ENCODE measurements at regions not wholly inside any gene's neighbourhood (a gene's known extent, or its start where the extent isn't known, plus 50 kb on each side); places are given as distances from the start of the nearest gene placed in this dataset.
"Not testable (repeated sequence)": the region's sequence is repeated elsewhere in the genome, so short reads cannot be mapped to it uniquely, and the experiment has no call there.

DNA sequence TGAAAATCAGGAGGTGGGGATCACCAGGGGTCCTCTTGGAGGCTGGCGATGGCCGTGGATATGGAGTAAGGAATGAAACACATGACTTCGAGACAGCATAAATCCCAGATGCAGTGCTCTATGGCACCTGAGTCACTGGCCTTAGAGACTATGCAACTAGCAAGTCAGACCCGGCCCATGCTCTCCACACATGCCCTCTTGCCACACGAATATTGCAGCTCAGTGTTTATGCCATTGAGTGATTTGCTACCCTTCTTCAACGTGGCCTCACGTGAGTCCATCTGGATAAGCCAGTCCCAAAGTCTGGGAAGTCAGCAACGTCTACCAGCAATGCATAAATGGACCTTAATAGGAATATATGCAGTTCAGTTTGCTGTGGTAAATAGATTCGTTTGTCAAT, 466.3 kb downstream of the CD83 start:
- no peak for DNase-seq

DNA sequence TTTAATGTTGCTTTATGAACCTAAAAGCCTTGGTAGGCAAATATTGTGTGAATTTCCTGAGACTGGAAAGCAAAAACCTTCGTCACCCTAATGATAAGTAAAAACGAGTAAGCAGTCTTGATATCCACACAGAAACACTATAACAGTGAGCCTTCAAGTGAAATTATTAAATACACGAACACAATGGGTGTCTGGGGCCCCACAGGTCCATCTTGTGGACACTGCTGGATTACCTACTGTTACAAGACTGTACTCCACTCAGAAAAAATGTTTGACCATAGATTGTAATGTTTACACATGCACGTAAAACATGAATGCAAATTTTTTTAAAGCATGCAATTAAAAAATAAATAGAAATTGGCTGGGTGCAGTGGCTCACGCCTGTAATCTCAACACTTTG, 466.9 kb downstream of the CD83 start:
- no peak for DNase-seq

DNA sequence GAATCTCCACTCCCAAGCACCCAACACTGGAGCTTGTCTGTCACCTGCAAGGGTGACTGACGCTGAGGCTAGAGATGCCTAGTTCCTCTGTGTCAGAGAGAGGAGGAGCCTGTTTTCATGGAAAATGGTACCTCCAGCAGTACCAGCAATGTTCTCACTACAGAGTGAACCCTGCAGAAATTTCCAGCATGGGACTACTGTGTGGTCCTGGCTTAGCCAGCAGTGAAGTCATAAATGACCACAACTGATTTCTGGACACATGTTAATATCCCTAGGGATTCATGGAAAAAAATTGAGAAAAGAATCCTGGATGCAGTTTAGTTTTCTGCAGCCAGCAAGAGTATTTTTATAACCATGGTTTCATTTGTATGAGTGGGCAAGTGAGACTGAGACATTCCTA, 468.1 kb downstream of the CD83 start:
- DNase-seq = no peak

DNA sequence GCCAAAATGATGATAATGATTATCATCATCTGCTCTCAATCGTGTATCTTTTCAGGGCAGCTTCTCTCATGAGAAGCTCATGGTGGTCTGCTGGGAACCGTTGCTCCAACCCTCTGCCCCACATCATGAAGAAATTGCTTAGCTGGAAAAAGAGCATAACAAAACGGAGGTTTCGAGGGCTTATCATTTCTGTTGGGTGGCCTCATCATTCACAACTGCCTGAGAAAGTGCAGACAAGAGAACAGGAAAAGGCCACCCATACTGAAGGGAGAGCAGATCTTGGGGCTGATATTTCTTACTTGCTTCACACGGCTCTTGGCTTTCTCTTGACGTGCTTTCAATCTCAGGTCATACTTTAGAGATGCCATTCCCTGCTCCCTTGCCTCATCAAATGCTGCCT, 471.6 kb downstream of the CD83 start:
- DNase-seq = no peak

DNA sequence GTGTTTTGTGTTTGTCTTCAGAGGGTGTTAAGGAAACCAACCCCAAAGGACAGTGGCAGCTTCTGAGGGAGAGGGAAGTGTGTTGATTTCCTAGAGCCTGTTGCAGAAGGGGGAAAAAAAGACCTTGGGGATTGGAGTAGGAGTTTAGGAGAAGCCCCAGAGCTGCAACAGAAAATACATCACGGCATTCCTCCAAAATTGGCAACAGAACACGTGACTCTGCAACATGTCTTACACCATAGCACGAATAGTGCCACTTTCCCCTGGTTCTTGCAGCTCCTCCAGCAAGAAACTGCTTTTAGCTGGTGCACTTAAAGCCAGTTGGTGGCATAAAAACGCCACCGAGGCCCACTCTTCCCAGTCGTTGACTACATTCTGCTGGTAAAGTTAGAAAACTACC, 473.0 kb downstream of the CD83 start:
- DNase-seq = no peak

DNA sequence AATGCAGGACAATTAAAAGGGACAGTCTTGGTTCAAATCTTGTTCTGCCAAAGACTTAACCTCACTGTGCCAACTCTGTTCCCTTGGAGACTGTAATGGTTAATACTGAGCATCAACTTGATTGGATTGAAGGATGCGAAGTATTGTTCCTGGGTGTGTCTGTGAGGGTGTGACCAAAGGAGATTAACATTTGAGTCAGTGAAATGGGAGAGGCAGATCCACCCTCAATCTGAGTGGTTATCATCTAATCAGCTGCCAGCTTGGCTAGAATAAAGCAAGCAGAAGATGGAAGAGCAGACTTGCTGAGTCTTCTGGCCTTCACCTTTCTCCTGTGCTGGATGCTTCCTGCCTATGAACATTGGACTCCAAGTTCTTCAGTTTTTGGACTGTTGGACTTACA, 474.4 kb downstream of the CD83 start:
- no peak for DNase-seq

DNA sequence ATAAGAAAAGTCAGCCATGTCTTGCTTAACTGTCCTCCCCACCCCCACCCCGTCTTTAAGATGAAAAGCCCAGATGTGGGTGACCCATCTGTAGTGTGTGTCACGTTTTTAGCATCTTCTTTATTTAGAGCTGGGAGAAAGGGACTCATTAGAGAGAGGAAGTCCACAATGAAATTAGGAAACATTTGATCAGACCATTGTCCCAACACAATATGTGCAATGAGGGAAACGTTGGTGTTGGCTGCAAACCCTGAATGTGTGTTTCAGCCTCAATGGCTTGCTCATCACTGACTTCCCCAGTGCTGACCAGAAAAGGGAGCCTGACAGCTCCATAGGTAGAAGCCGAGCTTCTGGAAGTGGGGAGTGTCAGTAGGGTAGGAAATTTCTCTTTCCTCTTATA, 475.7 kb downstream of the CD83 start:
- no peak for DNase-seq

DNA sequence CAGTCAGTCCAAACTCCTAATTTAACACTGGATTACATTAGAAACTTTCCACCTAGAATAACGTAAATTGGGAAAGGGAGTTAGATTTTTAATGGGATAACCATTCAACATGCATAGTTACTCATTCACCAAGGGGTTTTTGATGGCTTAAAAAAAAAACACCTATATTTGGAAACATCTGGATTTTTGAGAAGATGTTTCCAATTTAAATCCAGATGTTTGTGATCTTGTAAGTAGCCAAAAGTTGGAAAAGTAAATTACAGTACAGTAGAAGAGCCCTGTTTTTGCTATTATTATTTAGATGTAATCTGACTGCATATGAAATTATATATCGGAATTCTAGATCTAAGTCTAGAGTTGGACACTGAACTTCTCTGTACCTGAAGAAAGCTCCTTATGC, 478.2 kb downstream of the CD83 start:
- no peak for DNase-seq

DNA sequence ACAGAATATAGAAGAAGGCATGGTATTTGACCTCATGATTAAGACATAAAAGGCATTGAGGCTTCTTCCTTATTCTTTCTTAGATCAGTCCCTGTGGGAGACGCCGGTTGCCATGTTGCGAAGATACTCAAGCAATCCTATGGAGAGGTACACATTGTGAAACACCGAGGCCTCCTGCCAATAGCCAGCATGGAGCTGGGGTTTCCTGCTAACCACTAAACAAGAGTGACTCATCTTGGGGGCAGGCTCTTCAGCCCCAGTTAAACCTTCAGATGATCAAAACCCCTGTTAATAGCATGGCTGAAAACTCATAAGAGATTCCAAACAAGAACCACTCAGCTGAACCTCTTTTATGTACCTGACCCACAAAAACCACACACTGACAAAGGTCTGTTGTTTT, 478.8 kb downstream of the CD83 start:
- peak; percentile 62 for DNase-seq

DNA sequence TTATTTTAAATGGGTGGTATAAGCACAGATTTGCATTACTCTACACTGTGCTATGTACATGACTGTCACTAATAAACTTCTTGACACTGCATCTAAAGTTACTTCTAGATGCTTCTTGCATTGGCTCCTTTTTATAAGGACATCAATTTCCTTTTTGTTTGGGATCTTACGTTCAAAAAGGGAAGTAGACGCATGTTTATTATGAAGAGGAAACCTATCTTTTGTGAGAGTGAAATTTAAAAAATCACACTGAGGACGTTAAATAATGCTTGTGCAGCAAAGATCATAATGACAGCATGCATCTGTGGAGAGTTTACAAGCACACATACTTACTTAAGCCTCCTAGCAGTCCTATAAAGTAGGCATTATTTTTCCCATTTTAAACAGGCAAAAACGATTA, 479.5 kb downstream of the CD83 start:
- DNase-seq = no peak

DNA sequence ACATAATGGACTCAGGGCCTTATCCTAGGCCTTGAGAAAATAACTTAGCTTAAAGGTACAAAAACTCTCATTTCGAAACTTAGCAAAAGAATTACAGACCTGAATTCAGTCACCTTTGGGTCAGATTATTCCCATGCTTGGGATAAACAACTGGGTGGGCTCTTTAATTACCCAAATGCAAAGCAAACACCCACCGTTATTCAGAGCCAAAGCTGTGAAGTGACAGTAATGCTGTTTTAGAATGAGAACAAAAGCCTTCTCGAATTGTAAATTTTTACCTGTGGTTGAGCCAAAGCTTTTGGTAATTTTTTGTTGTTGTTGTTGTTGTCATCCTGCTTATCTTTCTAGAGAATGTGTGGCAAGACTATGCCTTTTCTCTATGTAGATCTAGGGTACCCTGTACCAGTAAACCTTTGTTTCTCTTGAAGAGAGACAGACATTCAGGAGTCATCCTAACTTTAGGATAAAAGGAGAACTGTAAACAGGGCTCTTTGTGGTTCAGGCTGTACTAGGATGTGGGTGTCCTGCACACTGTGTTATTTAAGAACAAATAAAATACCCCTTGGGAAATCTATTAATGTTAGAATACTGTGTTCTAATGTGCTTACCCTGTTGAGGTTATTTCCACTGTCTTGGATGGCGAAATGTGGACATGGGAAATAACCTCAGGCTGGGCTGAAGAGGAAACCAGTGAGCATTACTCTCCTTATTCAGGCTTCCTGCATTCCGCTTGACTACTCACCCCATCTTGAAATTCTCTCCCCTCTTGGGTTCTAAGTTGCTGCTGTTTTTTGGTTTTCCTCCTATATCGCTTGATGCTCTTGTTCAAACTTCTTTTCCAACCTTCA, 480.7 kb downstream of the CD83 start:
- DNase-seq = no peak

DNA sequence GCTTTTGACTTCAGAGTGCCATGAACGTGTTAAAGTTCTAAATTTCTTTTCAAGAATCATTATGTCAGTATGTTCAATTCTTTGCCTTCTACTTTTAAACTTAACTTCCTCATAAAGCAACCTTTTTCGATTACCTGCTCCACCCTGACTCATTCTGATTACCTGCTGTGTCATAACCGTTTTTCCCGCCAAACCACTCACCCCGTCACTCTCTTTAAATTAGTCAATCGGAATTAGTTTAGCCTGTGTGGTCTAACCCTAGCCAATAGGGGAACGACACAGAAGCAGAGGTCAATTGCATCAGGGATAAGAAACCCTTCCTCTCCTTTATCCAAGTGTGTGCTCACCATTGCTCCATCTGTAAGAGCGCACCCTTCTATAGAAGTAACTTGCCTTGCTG, 482.7 kb downstream of the CD83 start:
- not testable (repeated sequence) for DNase-seq

DNA sequence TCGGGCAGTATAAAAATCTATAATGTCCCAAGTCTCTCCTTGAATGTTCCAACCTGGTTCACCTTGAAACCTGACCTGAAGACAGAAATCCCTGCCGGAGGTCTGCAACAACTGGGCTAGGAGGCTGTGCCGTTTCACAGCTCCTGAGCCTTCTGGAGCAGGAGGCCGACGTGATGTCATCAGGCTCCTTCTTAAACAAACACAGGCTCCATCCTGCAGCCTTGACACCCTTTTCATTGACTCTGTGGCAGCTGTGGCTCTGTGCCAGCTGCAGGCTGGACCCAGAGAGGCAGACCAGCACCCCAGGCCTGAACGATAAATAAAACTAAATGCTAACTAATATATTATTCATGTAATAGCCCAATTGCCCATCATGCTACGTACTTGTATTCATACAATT, 483.9 kb downstream of the CD83 start:
- no peak for DNase-seq

DNA sequence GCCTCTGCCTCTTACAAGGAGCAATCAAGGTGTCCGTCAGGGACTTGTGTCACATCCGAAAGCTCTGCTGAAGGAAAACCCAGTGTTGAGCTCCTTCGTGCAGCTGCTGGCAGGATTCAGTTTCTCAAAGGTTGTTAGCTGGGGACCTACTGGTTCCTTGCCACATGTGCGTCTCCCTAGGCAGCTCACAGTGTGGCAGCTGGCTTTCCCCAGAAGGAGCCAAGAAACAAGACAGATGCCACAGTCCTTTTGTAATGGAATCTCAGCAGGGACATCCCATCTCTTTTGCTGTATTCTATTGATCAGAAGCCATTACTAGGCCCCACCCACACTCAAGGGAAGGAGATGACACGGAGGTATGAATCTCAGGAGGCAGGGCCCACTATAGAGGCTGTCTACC, 488.8 kb downstream of the CD83 start:
- no peak for DNase-seq

DNA sequence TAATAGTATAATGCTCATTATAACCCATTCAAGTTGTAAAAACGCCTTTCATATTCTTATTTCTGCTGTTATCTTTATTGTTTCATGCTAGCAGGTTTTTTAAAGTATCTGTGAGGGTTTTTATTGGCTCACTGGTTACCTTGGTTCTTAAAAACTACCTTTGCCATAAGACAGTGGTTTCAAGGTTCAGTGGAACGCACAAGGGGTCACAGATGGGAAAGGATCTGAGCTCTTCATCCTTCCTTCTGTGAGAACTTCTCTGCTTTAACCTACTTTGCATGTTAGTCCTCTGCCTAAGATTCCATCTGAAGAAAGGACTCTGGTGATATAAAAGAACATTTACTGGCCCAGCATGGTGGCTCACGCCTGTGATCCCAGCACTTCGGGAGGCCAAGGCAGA, 492.6 kb downstream of the CD83 start:
- no peak for DNase-seq

DNA sequence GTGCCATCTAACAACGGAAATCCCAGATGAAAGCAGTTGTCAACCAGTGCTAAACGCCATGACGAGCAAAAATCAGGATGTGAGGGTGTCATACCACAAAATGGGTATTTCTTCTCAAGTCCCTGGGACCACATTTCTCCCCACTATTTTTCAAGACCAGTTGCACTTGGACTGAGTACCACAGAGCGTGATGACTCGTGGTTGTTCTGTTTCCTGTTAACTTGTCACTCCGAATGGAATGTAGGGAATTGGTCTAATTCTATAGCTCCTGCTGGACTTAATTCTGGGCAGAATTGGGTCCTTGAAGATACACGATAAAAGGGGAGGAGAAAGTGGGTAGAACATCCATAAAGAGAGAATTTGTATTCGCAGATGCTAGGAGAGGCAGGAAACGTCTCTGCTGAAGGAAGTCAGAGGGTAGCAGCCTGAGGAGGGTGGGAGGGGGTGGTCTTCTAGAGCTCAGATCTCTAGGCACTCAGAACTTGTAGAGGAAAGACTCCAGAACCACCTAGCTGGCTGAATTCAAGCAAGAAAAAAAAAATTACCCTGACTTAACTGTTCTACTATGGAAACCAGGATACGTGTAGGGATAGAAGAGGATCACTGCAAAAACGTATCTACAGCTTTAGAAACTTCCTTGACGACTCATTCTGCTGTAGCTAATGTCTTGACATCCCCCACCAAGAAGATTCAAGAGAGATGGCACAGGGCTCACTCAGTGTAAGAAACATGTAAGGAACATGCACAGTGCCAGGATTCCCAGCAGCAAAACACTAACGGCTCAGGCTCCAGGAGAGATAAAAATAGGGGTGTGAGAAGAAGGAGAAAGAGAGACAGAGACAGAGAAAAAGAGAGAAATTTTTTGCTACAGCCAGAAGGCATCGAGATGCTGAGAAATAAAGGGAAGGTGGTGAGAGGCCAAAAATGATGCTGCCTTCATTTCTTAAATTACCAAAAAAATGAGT, 494.7 kb downstream of the CD83 start:
- DNase-seq = no peak

DNA sequence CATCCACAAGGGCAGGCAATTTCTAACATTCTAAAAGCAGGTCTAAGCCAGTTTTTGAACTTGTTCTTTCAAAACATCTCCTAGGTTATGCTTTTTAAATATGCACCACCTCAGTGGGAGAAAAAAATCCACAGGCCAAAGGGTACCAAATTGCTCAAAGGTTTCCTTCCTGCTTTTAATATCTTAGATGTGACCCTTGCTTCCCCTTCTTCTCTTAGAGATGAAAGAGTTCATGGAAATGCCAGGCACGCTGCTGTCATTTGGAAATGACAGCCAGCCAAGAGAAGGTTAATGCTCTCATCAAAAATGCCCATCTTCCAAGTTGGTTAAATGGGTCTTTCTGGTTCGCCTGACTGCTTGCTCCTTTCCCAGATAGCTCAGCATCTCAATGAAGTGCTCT, 497.1 kb downstream of the CD83 start:
- no peak for DNase-seq

DNA sequence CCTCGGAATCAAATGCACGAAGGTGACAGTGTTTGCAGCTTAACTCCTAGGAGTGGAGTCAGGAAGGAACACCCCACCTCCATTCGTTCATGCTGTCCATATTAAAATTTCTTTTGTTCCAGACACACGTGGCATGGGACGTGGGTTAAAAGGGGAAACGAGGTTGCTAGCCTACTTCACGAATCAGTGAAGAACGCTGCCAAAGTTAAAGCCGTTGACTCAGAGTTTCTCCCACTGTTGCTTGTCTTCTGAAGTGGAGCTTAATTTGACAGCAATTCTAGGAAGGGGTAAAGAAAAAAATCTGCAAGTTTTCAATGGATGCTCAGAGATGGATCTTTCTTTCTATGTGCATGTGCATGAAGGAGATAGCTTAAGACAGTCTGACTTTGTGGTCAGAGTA, 499.1 kb downstream of the CD83 start:
- no peak for DNase-seq

DNA sequence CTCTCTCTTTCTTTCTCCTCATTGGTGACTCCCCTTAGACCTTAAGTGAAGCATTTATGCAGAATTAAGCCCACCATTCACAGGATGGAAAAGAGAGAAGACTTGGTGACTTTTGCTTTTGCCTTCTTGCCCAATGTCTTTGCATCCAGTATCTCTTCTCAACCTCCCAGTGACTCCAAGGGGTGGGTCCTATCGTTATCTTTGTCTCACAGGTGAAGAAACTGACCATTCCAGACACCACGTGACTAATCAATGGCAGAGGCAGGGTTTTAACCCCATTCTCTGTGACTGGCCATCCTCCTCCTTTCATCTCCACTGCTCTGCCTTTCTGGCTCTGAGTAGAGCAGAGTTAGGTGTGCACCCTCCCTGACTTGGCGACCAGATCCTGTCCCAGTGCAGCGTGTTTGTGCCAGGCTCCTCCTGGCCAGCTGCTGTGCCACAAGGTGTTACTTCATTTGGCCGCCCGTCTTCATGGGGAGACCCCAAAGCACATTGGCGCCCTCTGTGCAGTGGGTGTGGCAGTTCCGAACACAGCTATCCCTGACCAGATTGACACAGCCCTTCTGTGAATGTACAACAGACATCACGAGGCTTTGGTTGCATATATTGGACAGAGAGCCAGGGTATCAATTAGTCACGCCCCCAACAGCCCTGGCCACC, 501.3 kb downstream of the CD83 start:
- DNase-seq = no peak

DNA sequence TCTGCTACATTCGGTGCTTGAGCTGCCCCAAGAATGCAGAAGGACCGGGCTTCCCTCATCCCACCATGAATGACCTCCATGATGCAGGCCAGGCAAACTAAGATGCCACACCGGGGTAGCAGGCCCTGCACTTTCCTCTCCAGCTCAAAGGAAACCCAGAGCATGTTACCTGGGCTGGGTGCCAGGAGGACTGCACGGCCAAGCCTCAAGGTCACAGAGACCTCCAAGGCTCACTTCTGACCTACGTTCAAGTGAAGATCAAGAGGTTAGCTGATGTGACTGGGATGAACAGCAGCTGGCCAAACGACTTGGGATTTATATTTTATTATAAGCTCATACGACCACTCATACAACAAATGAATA, 501.8 kb downstream of the CD83 start:
- DNase-seq = no peak

DNA sequence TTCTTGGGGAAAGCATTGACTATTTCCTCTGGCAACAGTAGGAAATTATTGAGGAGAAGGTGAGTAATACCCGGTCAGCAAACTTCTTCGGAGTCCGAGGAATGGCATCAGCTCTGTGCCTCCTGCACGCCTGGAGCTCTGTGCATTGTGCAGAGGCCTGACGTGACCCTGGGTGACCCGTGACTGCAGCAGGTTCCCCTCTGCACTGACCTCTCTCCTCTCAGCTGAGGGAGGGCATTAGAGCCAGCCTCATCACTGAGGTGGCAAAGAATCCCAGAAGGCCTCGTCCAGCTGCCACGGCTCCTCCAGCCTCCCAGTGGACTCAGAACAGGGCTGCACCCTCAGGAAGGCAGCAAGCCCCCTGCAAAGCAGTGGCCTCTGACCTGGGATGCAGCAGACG, 502.9 kb downstream of the CD83 start:
- no peak for DNase-seq

DNA sequence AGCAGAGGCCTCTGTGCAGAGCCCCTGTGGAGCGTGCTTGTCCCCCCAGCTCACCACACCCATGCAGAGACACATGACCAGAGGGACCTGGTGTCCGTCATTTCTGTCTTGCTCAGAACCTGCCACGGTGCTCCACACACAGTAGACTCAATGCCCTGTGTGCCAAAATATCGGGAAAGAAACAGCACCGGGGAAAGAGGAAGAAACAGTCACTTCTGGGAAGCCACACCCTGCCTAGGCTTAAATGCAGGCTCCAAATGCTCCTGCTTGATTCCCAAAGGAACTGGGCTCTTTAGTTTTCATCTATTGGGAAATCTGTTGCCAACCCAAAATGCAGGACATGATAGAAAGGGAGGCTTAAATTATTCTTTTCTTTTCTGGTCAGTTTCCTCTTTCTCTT, 503.9 kb downstream of the CD83 start:
- DNase-seq = no peak

DNA sequence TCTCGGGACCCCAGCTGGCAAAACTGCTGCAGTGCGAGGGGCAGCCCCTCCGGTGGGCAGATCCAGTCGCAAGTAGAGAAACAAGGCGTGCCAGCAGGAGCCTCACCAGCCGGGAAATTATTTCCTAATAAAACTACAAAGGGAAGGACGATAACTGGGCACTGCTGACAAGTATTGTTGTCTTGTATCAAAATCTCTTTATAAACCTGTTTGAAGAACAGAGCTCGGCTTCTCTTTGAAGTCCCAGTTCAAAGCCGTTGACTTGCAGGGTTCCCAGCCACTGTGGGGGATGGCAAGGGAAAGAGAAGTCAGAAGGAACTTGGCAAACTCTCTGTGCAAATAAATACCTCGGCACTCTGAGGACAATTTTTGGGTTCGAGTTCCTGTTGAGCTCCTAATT, 504.5 kb downstream of the CD83 start:
- no peak for DNase-seq

Data from CD4-positive, alpha-beta T cell treated with Interleukin-15 for 1 hour (primary cell).